ENCODE measurements at regions not wholly inside any gene's neighbourhood (a gene's known extent, or its start where the extent isn't known, plus 50 kb on each side); places are given as distances from the start of the nearest gene placed in this dataset.

DNA sequence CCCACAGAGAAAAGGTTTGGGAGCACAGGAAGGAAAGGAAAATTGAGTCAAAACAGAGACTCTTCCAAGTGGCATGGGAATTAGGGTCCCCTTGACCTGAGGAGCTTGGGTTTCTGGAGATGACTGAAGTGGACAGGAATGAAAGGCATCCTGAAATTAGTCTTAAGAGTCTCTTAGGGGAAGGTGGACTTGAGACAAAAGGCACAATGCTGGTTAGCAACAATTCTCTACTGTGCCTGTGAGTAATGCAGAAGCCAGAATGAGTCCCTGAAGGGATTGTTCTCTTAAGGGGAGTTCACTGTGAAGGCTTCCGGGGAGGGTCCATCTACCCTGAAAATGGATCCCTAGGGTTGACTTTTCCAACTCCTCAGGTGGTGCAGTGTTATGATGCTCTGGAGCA is 58.4 kb upstream of the FOXE1 start:
- TF ChIP-seq, protein P1, sequence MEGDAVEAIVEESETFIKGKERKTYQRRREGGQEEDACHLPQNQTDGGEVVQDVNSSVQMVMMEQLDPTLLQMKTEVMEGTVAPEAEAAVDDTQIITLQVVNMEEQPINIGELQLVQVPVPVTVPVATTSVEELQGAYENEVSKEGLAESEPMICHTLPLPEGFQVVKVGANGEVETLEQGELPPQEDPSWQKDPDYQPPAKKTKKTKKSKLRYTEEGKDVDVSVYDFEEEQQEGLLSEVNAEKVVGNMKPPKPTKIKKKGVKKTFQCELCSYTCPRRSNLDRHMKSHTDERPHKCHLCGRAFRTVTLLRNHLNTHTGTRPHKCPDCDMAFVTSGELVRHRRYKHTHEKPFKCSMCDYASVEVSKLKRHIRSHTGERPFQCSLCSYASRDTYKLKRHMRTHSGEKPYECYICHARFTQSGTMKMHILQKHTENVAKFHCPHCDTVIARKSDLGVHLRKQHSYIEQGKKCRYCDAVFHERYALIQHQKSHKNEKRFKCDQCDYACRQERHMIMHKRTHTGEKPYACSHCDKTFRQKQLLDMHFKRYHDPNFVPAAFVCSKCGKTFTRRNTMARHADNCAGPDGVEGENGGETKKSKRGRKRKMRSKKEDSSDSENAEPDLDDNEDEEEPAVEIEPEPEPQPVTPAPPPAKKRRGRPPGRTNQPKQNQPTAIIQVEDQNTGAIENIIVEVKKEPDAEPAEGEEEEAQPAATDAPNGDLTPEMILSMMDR (conservative IDR thresholded peaks at IDR 0.05): no peak
- TF ChIP-seq ZFX (IDR thresholded peaks at IDR 0.05): no peak

All from C4-2B (cell line).